ENCODE measurements at regions not wholly inside any gene's neighbourhood (a gene's known extent, or its start where the extent isn't known, plus 50 kb on each side); places are given as distances from the start of the nearest gene placed in this dataset.

DNA sequence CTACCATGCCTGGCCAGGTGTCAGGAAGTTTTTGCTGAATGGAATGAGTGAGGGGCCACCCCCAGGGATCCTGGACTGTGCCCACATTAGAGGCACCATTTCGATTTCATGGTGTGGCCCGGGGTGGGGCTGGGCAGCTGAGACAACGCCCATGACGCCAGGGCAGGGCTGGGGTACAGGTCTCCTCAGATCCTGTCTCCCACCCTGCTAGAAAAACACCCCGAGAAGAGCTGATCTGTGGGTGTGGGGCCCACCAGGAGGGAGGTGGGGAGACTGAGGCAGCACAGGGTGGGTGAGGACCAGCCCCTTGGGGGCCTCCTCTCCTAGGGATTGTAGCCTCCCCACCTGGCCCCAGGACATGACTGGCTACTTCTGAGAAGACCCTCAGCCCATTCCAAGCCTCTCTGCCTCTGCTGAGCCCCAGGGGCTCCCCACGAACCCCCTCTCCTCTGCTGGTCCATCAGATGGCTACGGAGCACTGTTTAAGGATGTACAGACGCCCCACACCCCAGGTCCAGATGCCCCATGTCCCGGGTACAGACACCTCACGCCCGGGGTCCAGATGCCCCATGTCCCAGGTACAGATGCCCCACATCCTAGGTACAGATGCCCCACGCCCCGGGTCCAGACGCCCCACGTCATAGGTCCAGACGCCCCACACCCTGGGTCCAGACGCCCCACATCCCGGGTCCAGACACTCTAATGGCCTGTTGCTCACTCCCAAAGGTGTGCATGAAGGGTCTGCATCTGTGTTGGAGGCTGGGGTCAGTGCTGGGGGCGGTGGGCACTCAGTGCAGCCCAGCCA lies 99.4 kb downstream of the MICALL2 start:
- TF ChIP-seq, protein P1, sequence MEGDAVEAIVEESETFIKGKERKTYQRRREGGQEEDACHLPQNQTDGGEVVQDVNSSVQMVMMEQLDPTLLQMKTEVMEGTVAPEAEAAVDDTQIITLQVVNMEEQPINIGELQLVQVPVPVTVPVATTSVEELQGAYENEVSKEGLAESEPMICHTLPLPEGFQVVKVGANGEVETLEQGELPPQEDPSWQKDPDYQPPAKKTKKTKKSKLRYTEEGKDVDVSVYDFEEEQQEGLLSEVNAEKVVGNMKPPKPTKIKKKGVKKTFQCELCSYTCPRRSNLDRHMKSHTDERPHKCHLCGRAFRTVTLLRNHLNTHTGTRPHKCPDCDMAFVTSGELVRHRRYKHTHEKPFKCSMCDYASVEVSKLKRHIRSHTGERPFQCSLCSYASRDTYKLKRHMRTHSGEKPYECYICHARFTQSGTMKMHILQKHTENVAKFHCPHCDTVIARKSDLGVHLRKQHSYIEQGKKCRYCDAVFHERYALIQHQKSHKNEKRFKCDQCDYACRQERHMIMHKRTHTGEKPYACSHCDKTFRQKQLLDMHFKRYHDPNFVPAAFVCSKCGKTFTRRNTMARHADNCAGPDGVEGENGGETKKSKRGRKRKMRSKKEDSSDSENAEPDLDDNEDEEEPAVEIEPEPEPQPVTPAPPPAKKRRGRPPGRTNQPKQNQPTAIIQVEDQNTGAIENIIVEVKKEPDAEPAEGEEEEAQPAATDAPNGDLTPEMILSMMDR (IDR thresholded peaks at IDR 0.05), result no peak
- TF ChIP-seq POLR2AphosphoS5 (IDR thresholded peaks at IDR 0.05; ENCODE audit: insufficient read depth in 1 of 2, low read depth in 1 of 2) (no peak), POLR2A (IDR thresholded peaks at IDR 0.05) (no peak)
